Lower lobe of right lung (tissue), 2 donors: ENCODE measurements at regions not wholly inside any gene's neighbourhood (a gene's known extent, or its start where the extent isn't known, plus 50 kb on each side); places are given as distances from the start of the nearest gene placed in this dataset.
"Not testable (repeated sequence)": the region's sequence is repeated elsewhere in the genome, so short reads cannot be mapped to it uniquely, and the experiment has no call there.

Experiments used
- ATAC-seq, 2 donors: fragments of 200-7000 bp; cut with Tn5 transposase; one replicate each; pipeline ENCODE4 v1.9.1; 2020 to 2022; ENCODE audit warnings: mild to moderate bottlenecking in 2 of 2, moderate library complexity in 2 of 2
- DNase-seq: peaks from one replicate; pipeline ENCODE4 v3.0.0-alpha.2; 2020
- H3K27ac ChIP-seq: fragments of 200-600 bp; one replicate; pipeline ENCODE4 v1.8.0; 2022
- H3K27me3 ChIP-seq: fragments of 200-600 bp; one replicate; pipeline ENCODE4 v1.8.0; 2022; ENCODE audit warnings: low read depth
- H3K36me3 ChIP-seq: fragments of 200-600 bp; one replicate; pipeline ENCODE4 v1.8.0; 2022; ENCODE audit warnings: mild to moderate bottlenecking
- H3K4me1 ChIP-seq: fragments of 200-600 bp; one replicate; pipeline ENCODE4 v1.8.0; 2022
- H3K4me3 ChIP-seq: fragments of 200-600 bp; one replicate; pipeline ENCODE4 v1.8.0; 2022; ENCODE audit warnings: mild to moderate bottlenecking
- H3K9me3 ChIP-seq: fragments of 200-600 bp; one replicate; pipeline ENCODE4 v1.8.0; 2022
- CTCF ChIP-seq: fragments of 200-600 bp; IDR thresholded peaks from one replicate; pipeline ENCODE4 v1.8.0; 2022; ENCODE audit warnings: antibody characterized with exemption, mild to moderate bottlenecking
- intact Hi-C: fragments of 100-400 bp; cut with DNase I; formaldehyde crosslinking; loops from one replicate; pipeline ENCODE4 v1.11.0; 2022
- donor health status: DM: no; HTN: yes; CAD: no; lungs with severe emphysema.

GRCh38 chr5:155554500-155554899 is 540.9 kb downstream of the KIF4B start:
- no peaks in the 10 kb centered on the region for H3K4me1 ChIP-seq
- no peak for ATAC-seq
- intact Hi-C loops = no loop called here

GRCh38 chr5:155556222-155556621 is 542.7 kb downstream of the KIF4B start:
- Histone ChIP-seq H3K4me1 (no peaks in the 10 kb centered on the region), H3K27ac (no peak overlapping the region), H3K4me3 (no peak overlapping the region), H3K36me3 (no peaks in the 10 kb centered on the region), H3K27me3 (no peaks in the 10 kb centered on the region), H3K9me3 (no peaks in the 10 kb centered on the region)
- DNase-seq = no peak
- no peak for ATAC-seq
- TF ChIP-seq CTCF = no peak
- intact Hi-C loops = no loop called here

More at GRCh38 chr5:155554500-155554899, 540.9 kb downstream of the KIF4B start:
- H3K36me3 ChIP-seq = no peaks in the 10 kb centered on the region
- no peaks in the 10 kb centered on the region for H3K27me3 ChIP-seq
- no peak for DNase-seq
- no peak overlapping the region for H3K27ac ChIP-seq
- no peaks in the 10 kb centered on the region for H3K9me3 ChIP-seq
- TF ChIP-seq CTCF = no peak
- no peak overlapping the region for H3K4me3 ChIP-seq

- Histone ChIP-seq H3K4me3 (no peak overlapping the region), H3K4me1 (no peaks in the 10 kb centered on the region), H3K27me3 (no peaks in the 10 kb centered on the region), H3K27ac (no peak overlapping the region), H3K36me3 (no peaks in the 10 kb centered on the region), H3K9me3 (no peaks in the 10 kb centered on the region)
- TF ChIP-seq CTCF = no peak
- no peak for DNase-seq
- ATAC-seq = no peak
- intact Hi-C loops = no loop called here
Measured at GRCh38 chr5:155556700-155557099, 543.1 kb downstream of the KIF4B start.

- no peaks in the 10 kb centered on the region for H3K27me3 ChIP-seq
- ATAC-seq (no peak), DNase-seq (no peak)
- H3K4me3 ChIP-seq = no peak overlapping the region
- TF ChIP-seq CTCF = no peak
- intact Hi-C loops = no loop called here
- H3K4me1 ChIP-seq = no peaks in the 10 kb centered on the region
- H3K9me3 ChIP-seq = no peaks in the 10 kb centered on the region
- no peaks in the 10 kb centered on the region for H3K36me3 ChIP-seq
- H3K27ac ChIP-seq = no peak overlapping the region
Measured at GRCh38 chr5:155562158-155562557, 548.6 kb downstream of the KIF4B start.

- Histone ChIP-seq H3K4me3 (no peak overlapping the region), H3K36me3 (no peaks in the 10 kb centered on the region), H3K4me1 (no peaks in the 10 kb centered on the region), H3K27me3 (no peaks in the 10 kb centered on the region), H3K9me3 (peaks cover 7% of the 10 kb centered on the region), H3K27ac (no peak overlapping the region)
- no peak for DNase-seq
- no peak for ATAC-seq
- no peak for TF ChIP-seq CTCF
- intact Hi-C loops = no loop called here
Measured at GRCh38 chr5:155564541-155564940, 551.0 kb downstream of the KIF4B start.

- Histone ChIP-seq H3K27ac (no peak overlapping the region), H3K4me3 (no peak overlapping the region), H3K27me3 (no peaks in the 10 kb centered on the region), H3K4me1 (no peaks in the 10 kb centered on the region), H3K9me3 (no peaks in the 10 kb centered on the region), H3K36me3 (no peaks in the 10 kb centered on the region)
- no peak for ATAC-seq
- intact Hi-C loops = no loop called here
- no peak for TF ChIP-seq CTCF
- no peak for DNase-seq
Measured at GRCh38 chr5:155575861-155576260, 562.3 kb downstream of the KIF4B start.

GRCh38 chr5:155586808-155587207 is 573.3 kb downstream of the KIF4B start:
- DNase-seq, ATAC-seq: not testable (repeated sequence)

More at GRCh38 chr5:155586808-155587207, 573.3 kb downstream of the KIF4B start:
- H3K9me3 ChIP-seq, intact Hi-C loops, H3K36me3 ChIP-seq, H3K27ac ChIP-seq, H3K4me3 ChIP-seq, H3K4me1 ChIP-seq, H3K27me3 ChIP-seq: not testable (repeated sequence)
